ENCODE measurements at regions not wholly inside any gene's neighbourhood (a gene's known extent, or its start where the extent isn't known, plus 50 kb on each side); places are given as distances from the start of the nearest gene placed in this dataset.

DNA sequence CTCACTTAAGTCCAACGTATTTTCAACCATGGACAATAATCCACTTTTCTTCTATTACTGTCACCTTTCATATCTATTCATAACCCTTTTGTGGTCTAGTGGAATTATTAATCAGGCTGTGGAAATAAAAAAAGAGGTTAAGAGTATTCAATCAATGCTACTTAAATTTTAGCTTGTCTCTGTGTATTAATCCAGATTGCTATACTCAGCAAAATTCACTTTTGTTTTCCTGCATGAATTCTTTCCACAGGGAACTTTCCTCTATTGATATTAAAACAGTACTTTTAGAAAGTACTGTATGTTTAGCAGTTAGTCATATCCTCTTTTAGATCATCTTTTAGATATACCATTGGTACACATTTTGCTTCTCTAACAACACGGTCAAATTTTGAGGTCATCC is 1033.0 kb upstream of the ADGRL2 start:
- Histone ChIP-seq H3K9me3 (replicated peaks in 1 of 3) (no peaks in the 10 kb centered on the region), H3K4me1 (replicated peaks in 1 of 2) (no peaks in the 10 kb centered on the region), H3K27ac (no peak overlapping the region), H3K4me3 (no peak overlapping the region), H3K36me3 (replicated peaks in 1 of 2) (no peaks in the 10 kb centered on the region), H3K27me3 (no peaks in the 10 kb centered on the region)
- 81 to 90% (median 85%) methylated on average over 2 of the region's 2 CpGs for WGBS, 4 donors
- intact Hi-C loops (cut with DNase I): no loop called here
- TF ChIP-seq, protein P1, sequence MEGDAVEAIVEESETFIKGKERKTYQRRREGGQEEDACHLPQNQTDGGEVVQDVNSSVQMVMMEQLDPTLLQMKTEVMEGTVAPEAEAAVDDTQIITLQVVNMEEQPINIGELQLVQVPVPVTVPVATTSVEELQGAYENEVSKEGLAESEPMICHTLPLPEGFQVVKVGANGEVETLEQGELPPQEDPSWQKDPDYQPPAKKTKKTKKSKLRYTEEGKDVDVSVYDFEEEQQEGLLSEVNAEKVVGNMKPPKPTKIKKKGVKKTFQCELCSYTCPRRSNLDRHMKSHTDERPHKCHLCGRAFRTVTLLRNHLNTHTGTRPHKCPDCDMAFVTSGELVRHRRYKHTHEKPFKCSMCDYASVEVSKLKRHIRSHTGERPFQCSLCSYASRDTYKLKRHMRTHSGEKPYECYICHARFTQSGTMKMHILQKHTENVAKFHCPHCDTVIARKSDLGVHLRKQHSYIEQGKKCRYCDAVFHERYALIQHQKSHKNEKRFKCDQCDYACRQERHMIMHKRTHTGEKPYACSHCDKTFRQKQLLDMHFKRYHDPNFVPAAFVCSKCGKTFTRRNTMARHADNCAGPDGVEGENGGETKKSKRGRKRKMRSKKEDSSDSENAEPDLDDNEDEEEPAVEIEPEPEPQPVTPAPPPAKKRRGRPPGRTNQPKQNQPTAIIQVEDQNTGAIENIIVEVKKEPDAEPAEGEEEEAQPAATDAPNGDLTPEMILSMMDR (IDR thresholded peaks at IDR 0.05): no peak
- no peak for TF ChIP-seq POLR2A (IDR thresholded peaks at IDR 0.05)
- DNase-seq: no peak

DNA sequence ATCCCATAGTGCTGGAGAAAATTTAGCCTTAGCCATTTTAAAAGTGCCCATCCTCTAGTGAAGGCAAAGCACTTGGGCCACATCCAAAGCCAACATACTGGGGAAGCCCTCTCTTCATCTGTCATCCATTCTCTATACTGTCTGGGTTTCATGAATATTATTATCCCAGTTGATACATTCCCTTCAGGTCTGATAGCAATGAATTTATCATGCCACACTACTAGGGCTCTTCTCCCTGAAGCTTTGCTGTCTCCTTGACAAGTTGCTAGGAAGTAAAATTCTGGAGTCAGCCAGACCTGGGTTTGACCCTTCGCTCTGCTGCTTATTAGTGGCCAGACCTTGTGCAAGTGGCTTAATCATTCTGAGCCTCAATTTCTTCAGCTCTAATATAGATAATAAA is 1041.4 kb upstream of the ADGRL2 start:
- no peak for DNase-seq
- intact Hi-C loops (cut with DNase I): no loop called here
- Histone ChIP-seq H3K27ac (no peak overlapping the region), H3K4me1 (replicated peaks in 1 of 2) (no peaks in the 10 kb centered on the region), H3K27me3 (no peaks in the 10 kb centered on the region), H3K36me3 (replicated peaks in 1 of 2) (no peaks in the 10 kb centered on the region), H3K9me3 (replicated peaks in 1 of 3) (peaks cover 0 to 5% (median 0%) of the 10 kb centered on the region in 3 donors), H3K4me3 (no peak overlapping the region)
- TF ChIP-seq, protein P1 (IDR thresholded peaks at IDR 0.05): no peak
- TF ChIP-seq POLR2A (IDR thresholded peaks at IDR 0.05): no peak
- 88 to 100% (median 95%) methylated on average over 1 of the region's 1 CpG for WGBS, 4 donors

DNA sequence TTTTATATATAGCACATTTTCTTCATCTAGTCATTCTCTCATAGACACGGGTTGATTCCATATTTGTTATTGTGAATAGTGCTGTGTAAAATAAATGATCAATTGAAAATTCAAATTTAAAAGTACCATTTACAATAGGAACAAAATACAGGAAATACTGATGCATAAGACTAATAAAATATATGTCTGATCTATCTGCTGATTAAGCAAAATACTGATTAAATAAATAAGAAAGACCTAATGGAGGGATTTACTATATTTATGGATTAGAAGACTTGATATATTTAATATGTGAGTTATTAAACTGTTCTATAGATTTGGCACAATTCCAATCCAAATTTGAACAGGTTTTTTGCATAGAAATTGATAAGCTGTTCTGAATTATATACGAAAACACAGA is 1044.8 kb upstream of the ADGRL2 start:
- no peaks in the 10 kb centered on the region for H3K4me1 ChIP-seq (replicated peaks in 1 of 2)
- H3K36me3 ChIP-seq (replicated peaks in 1 of 2): no peaks in the 10 kb centered on the region
- peaks cover 0 to 5% (median 0%) of the 10 kb centered on the region in 3 donors for H3K9me3 ChIP-seq (replicated peaks in 1 of 3)
- intact Hi-C loops (cut with DNase I): no loop called here
- no peak for DNase-seq
- no peak overlapping the region for H3K4me3 ChIP-seq
- no peaks in the 10 kb centered on the region for H3K27me3 ChIP-seq
- TF ChIP-seq, protein P1 (IDR thresholded peaks at IDR 0.05): no peak
- no peak for TF ChIP-seq POLR2A (IDR thresholded peaks at IDR 0.05)
- 87 to 90% (median 89%) methylated on average over 2 of the region's 2 CpGs for WGBS, 4 donors
- H3K27ac ChIP-seq: no peak overlapping the region

DNA sequence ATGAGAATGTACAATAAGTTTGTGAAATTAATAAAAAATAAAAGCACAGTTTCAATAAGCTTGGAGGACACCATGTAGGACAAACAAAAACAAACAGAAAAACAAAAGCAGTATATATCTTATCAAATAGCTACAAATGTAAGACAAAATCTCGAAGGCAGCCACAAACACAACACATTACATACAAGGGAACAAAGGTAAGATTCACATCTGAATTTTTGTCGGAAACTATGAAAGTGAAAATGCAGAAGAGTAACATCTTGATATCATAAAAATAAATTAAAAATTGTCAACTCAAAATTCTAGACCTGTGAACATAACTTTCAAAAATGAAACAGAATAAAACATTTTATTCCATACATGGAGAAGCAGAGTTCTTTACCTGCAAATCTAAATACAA is 1049.5 kb upstream of the ADGRL2 start:
- Histone ChIP-seq H3K27me3 (no peaks in the 10 kb centered on the region), H3K4me1 (replicated peaks in 1 of 2) (no peaks in the 10 kb centered on the region), H3K4me3 (no peak overlapping the region), H3K36me3 (replicated peaks in 1 of 2) (no peaks in the 10 kb centered on the region), H3K9me3 (replicated peaks in 1 of 3) (peaks cover 0 to 7% (median 0%) of the 10 kb centered on the region in 3 donors), H3K27ac (no peak overlapping the region)
- intact Hi-C loops (cut with DNase I): no loop called here
- DNase-seq: no peak
- no peak for TF ChIP-seq POLR2A (IDR thresholded peaks at IDR 0.05)
- TF ChIP-seq, protein P1 (IDR thresholded peaks at IDR 0.05): no peak
- 87 to 94% (median 89%) methylated on average over 2 of the region's 2 CpGs for WGBS, 4 donors

Measured in adrenal gland (tissue), 9 donors.